Cardiac fibroblast (primary cell): ENCODE measurements at regions not wholly inside any gene's neighbourhood (a gene's known extent, or its start where the extent isn't known, plus 50 kb on each side); places are given as distances from the start of the nearest gene placed in this dataset.

Experiments
- DNase-seq, 2 donors: peaks; one replicate each; pipeline versions ENCODE4 v3.0.0 to v3.0.0-alpha.2; 2010; ENCODE audit warnings: low read depth in 2 of 2
- H3K4me3 ChIP-seq, 2 donors: replicated peaks in 1 of 2; 1 replicate in 1 of 2; 2 replicates in 1 of 2; pipeline ENCODE4 v1.5.1; 2011; ENCODE audit warnings: low read depth in 2 of 2, low read length in 2 of 2, mild to moderate bottlenecking in 2 of 2, moderate library complexity in 1 of 2
- TF ChIP-seq, protein P1 (sequence below): IDR thresholded peaks from one replicate; pipeline ENCODE4 v1.5.1; 2011; ENCODE audit warnings: low read depth, mild to moderate bottlenecking, low read length, inconsistent platforms

DNA sequence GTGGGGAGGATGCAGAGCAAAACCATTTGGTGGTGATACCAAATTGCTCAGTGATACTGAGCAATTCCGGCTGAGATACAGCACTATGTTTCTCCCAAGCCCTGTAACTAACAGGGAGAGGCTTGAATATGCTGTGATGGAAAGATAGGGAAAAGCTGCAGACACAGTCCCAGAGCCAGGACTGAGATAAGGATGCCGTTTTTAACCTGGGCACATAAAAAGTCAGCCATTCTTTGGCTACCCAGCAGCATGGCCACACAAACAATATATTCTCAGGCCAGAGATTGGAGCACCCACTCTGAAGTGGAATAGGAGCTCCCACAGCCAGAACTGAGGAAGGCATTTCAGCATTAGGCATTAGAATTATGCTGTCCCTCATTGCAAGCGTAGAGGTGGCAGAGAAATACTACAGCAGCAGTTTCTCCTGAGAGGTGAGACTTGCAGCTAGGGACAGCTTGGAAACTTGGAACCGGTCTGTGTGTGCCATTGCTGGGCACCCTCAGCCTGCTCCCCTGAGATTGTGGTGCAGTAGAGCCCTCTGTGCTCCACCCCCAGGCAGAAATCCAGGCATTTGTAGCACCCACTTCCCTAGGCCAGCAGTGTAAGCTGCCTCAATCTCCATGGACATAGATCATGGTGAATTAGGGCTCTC lies 346.5 kb downstream of the TMEM135 start:
- H3K4me3 ChIP-seq, result no peak overlapping the region
- TF ChIP-seq, protein P1, sequence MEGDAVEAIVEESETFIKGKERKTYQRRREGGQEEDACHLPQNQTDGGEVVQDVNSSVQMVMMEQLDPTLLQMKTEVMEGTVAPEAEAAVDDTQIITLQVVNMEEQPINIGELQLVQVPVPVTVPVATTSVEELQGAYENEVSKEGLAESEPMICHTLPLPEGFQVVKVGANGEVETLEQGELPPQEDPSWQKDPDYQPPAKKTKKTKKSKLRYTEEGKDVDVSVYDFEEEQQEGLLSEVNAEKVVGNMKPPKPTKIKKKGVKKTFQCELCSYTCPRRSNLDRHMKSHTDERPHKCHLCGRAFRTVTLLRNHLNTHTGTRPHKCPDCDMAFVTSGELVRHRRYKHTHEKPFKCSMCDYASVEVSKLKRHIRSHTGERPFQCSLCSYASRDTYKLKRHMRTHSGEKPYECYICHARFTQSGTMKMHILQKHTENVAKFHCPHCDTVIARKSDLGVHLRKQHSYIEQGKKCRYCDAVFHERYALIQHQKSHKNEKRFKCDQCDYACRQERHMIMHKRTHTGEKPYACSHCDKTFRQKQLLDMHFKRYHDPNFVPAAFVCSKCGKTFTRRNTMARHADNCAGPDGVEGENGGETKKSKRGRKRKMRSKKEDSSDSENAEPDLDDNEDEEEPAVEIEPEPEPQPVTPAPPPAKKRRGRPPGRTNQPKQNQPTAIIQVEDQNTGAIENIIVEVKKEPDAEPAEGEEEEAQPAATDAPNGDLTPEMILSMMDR, result no peak
- no peak for DNase-seq

DNA sequence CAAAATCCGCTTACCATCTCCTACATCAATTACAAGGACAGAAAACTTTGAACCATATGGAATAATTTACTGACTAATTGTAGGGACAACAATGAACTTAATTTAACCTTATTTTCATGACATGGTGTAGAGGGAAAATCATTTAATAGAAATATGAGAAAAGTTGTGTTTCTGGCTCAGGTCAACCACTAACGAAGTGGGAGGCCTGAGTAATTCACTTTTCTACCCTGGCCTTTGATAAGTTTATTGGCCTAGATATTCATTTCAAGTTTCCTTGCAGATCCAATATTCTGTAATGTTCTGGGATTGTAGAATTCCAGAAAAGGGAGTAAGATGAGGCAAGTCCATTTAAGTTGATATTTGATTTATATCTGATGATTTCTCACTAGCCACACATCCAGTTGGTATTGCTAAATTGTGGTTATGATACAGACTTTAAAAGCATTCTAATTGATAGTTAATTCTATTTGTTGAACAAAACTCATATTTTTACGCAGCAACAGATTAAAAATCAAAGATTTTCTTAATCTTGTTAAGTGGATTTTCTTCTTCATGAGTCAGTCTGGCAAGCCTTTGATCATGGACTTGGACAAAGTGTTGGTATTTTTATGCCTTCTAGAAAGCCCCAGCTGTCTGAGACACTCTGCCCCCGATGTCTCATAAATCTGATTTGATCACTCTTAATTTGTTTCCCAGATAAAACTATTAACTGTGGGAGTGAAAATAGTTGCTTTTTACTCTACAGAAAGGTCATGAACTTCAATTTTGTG lies 336.5 kb downstream of the TMEM135 start:
- no peak for DNase-seq
- H3K4me3 ChIP-seq, result no peak overlapping the region
- TF ChIP-seq, protein P1, result no peak
